22Rv1 (cell line): ENCODE measurements at regions not wholly inside any gene's neighbourhood (a gene's known extent, or its start where the extent isn't known, plus 50 kb on each side); places are given as distances from the start of the nearest gene placed in this dataset.
"Not testable (repeated sequence)": the region's sequence is repeated elsewhere in the genome, so short reads cannot be mapped to it uniquely, and the experiment has no call there.

Source experiments
- H3K27ac ChIP-seq: fragments of 450-650 bp; 2 replicates; pipeline ENCODE4 v1.5.1; 2017
- ZFX ChIP-seq: fragments of 450-650 bp; IDR thresholded peaks from 2 replicates; pipeline ENCODE4 v1.6.1; 2017; ENCODE audit warnings: antibody characterized with exemption, borderline replicate concordance
- TF ChIP-seq, protein P1 (sequence below): fragments of 450-650 bp; IDR thresholded peaks from 2 replicates; pipeline ENCODE4 v1.5.1; 2017; ENCODE audit warnings: mild to moderate bottlenecking

DNA sequence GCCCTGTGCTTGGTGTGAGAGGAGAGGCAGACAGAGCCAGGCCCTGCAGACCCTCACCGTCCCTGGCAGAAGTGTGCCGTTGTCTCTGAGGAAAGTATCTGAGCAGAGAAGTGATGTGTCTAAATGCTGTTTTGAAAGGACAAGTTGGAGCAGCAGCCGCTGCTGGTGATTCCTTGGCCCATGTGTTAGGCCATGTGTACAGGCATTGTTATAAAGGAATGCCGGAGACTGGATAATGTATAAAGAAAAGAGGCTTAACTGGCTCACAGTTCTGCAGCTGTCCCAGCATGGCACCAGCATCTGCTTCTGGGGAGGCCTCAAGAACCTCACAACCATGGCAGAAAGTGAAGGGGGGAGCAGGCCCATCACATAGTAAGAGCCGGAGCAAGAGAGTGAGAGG is 334.6 kb upstream of the ATP10A start:
- TF ChIP-seq, protein P1, sequence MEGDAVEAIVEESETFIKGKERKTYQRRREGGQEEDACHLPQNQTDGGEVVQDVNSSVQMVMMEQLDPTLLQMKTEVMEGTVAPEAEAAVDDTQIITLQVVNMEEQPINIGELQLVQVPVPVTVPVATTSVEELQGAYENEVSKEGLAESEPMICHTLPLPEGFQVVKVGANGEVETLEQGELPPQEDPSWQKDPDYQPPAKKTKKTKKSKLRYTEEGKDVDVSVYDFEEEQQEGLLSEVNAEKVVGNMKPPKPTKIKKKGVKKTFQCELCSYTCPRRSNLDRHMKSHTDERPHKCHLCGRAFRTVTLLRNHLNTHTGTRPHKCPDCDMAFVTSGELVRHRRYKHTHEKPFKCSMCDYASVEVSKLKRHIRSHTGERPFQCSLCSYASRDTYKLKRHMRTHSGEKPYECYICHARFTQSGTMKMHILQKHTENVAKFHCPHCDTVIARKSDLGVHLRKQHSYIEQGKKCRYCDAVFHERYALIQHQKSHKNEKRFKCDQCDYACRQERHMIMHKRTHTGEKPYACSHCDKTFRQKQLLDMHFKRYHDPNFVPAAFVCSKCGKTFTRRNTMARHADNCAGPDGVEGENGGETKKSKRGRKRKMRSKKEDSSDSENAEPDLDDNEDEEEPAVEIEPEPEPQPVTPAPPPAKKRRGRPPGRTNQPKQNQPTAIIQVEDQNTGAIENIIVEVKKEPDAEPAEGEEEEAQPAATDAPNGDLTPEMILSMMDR: no peak
- no peak for TF ChIP-seq ZFX
- H3K27ac ChIP-seq: no peak overlapping the region

DNA sequence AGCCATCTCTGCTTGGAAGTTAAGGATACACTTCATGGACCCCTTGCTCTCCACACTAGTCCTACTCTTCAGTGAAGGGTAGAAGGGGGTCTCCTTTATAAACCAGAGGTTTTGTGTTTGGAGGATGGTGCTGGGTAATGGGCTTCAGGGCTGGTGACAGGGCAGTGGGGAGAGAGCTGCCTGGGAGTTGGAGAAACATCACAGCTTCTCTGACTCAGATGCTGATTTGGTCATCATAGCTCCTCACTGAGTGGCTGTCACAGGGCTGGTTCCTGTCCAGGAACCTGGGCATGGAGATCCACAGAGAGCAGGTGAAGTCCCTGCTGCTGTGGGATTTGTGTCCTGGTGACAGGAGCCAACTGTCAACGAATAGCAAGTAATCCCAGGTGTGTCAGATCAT is 333.9 kb upstream of the ATP10A start:
- TF ChIP-seq, protein P1: no peak
- no peak for TF ChIP-seq ZFX
- H3K27ac ChIP-seq: no peak overlapping the region

DNA sequence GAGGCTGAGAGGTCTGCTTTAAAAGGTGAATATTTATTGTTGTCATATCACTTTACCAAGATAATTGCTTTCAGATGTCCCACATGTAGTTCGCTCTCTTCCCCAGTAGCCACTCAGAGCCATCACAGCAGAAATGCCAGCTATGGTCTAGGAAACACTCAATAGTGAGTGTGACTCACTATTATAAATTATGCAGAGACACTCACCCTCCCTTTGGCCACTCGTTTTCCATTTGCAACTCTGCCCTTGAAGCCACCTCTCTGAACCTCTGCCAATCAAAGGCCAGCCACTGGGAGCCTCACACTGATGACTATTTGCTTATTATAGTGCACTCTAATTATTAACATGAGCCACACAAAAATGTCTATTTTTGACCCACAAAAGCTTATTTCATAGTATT is 328.1 kb upstream of the ATP10A start:
- no peak for TF ChIP-seq ZFX
- TF ChIP-seq, protein P1: no peak
- H3K27ac ChIP-seq: no peak overlapping the region

DNA sequence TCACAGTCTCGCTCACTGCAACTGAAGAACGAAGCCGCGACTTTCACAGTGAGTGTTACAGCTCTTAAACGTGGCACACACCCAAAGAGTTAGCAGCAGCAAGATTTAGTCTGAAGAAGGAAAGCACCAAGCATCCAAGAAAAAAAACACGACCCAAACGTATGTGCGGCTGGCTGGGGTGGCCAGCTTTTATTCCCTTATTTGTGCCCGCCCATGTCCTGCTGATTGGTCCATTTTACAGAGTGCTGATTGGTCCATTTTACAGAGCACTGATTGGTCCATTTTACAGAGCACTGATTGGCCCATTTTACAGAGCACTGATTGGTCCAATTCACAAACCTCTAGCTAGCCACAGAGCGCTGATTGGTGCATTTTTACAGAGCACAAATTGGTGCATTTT is 323.0 kb upstream of the ATP10A start:
- H3K27ac ChIP-seq: not testable (repeated sequence)

DNA sequence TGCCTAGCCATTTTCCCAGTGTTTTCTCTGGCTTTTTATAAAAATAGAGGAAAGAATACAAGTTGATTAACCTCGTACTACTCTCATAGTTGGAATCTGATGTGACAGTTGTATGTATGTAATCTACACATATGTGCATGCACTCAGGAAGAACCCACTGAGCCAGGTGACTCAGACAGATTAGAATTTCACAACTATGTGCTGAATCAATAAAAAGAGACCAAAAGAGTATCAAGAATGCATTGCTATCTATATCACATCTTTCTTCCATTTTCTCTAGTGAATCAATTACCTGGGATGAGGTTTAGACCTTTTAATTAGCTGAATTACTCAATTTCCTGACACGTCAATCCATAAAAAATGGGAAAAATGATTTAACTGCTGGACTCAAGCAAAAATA is 319.3 kb upstream of the ATP10A start:
- no peak overlapping the region for H3K27ac ChIP-seq
- no peak for TF ChIP-seq ZFX
- TF ChIP-seq, protein P1: no peak

DNA sequence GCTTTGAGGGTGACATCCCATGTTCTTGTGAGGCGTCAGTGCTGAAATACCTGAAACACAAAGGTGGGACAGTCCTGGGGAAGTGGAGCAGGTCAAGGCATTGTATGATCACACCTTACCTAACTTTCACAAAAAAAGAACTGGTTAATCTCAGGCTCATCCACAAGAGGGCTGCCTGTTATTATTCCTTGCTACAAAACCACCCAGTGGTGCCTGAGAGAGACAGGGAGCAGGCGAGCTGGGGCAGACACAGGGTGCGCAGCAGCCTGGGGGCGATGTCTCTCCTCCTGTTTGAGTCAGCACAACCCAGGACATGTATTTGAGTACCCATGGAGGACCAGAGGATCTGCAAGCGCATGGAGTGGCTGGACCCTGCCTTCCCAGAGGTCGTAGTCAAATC is 316.8 kb upstream of the ATP10A start:
- TF ChIP-seq ZFX: no peak
- TF ChIP-seq, protein P1: 0 out of 2 replicates have a peak, but pooled peaks have one; percentile 9
- no peak overlapping the region for H3K27ac ChIP-seq

DNA sequence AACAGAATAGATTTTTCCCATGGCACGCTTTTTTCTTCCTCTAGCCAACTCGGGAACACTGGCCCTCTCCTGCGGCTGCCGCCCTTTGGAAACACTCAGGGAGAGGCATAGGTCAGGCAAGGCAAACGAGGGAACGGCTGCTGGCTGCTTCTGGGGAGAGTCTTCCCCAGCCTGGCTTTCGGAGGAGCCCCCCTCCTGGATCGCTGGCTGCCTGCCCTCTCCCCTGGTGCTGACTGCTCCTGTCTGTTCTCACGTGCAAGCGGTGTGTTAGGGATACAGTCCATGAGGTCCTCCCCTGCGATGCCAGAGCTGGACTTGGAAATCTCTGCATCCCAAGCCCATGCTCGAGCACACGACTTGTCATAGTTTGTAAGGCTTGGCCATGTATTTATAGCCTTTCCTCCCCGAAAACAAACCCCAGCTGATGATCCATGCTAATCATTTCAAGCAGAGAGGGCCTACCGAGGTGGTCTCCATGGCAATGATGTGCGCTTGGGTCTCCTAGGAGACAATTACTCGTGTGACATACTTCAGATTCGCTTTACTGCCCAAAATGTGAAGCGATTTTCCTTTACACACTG is 315.6 kb upstream of the ATP10A start:
- TF ChIP-seq, protein P1: no peak
- TF ChIP-seq ZFX: no peak
- H3K27ac ChIP-seq: no peak overlapping the region

DNA sequence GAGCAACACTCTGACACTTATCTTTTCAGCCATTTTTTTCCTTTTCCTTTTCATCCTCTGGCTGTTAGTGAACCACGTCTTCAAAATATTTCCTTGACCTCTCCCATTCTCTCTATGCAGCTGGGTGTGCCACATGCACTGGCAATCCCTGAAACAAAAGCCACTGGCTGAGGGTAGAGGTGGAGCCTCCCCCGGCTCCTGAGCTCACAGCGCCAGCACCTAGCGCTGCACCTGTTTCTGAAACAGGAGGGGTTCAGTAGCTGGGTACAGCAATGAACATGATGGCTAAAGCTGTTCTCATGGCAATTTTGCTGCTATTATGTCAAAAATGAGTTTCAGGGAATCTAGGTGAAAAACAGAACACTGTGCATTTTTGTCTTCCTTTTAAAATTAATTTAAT is 314.7 kb upstream of the ATP10A start:
- TF ChIP-seq ZFX: no peak
- TF ChIP-seq, protein P1: no peak
- H3K27ac ChIP-seq: no peak overlapping the region
